SU-DHL-6 (cell line): ENCODE measurements at regions not wholly inside any gene's neighbourhood (a gene's known extent, or its start where the extent isn't known, plus 50 kb on each side); places are given as distances from the start of the nearest gene placed in this dataset.

ENCODE experiments used
- H2AFZ ChIP-seq: fragments of 200-600 bp; sonication (generic); 2 replicates; pipeline ENCODE4 v1.6.1; 2014; ENCODE audit warnings: low read depth, mild to moderate bottlenecking, moderate library complexity, mixed read lengths, antibody characterized with exemption, low read length; ENCODE audit not compliant: severe bottlenecking
- H3F3A ChIP-seq: fragments of 200-600 bp; shearing (Covaris generic); 2 replicates; pipeline ENCODE4 v1.6.0; 2016; ENCODE audit warnings: antibody characterized with exemption, mild to moderate bottlenecking; ENCODE audit not compliant: insufficient read depth
- H3K27ac ChIP-seq: fragments of 200-600 bp; sonication (generic); 2 replicates; pipeline ENCODE4 v1.5.1; 2016; ENCODE audit warnings: low read depth, mild to moderate bottlenecking, low read length, moderate library complexity, mixed read lengths
- H3K27me3 ChIP-seq: fragments of 200-600 bp; sonication (generic), shearing (Covaris generic); 2 replicates; pipeline ENCODE4 v1.6.0; 2014; ENCODE audit warnings: mild to moderate bottlenecking, low read length
- H3K36me3 ChIP-seq: fragments of 200-600 bp; sonication (generic); 2 replicates; pipeline ENCODE4 v1.6.1; 2014; ENCODE audit warnings: mild to moderate bottlenecking, low read length, mixed read lengths
- H3K4me2 ChIP-seq: fragments of 300-600, 200-600 bp; shearing (Covaris generic), sonication (generic); 2 replicates; pipeline ENCODE4 v1.6.0; 2014; ENCODE audit warnings: low read length, low read depth, mild to moderate bottlenecking; ENCODE audit not compliant: poor library complexity, severe bottlenecking
- H3K4me3 ChIP-seq: fragments of 200-600 bp; sonication (generic); 2 replicates; pipeline ENCODE4 v1.5.1; 2014; ENCODE audit warnings: antibody characterized with exemption, low read length, mild to moderate bottlenecking, mixed read lengths; ENCODE audit not compliant: insufficient read depth, poor library complexity, severe bottlenecking
- H3K79me2 ChIP-seq: fragments of 200-600 bp; sonication (generic); 2 replicates; pipeline ENCODE4 v1.6.1; 2014; ENCODE audit warnings: mild to moderate bottlenecking, low read length, moderate library complexity; ENCODE audit not compliant: insufficient read depth
- H3K9ac ChIP-seq: fragments of 200-600 bp; sonication (generic); 2 replicates; pipeline ENCODE4 v1.7.0; 2014; ENCODE audit warnings: mild to moderate bottlenecking, low read length
- H3K9me2 ChIP-seq: fragments of 200-600 bp; sonication (generic); replicated peaks from 2 replicates; pipeline ENCODE4 v1.6.1; 2014; ENCODE audit warnings: low read length; ENCODE audit not compliant: insufficient read depth
- H3K9me3 ChIP-seq: fragments of 200-600 bp; sonication (generic); 2 replicates; pipeline ENCODE4 v1.6.1; 2014; ENCODE audit warnings: low read length, mixed read lengths; ENCODE audit not compliant: insufficient read depth
- H4K20me1 ChIP-seq: fragments of 200-600 bp; sonication (generic); 2 replicates; pipeline ENCODE4 v1.6.1; 2014; ENCODE audit warnings: low read depth, mild to moderate bottlenecking, antibody characterized with exemption, low read length, moderate library complexity, mixed read lengths
- CTCF ChIP-seq: fragments of 200-600 bp; sonication (generic); IDR thresholded peaks from one replicate; pipeline ENCODE4 v1.5.1; 2017; ENCODE audit warnings: antibody characterized with exemption, mild to moderate bottlenecking, low read length, moderate library complexity; ENCODE audit not compliant: insufficient read depth, poor library complexity, severe bottlenecking
- EZH2phosphoT487 ChIP-seq: fragments of 200-600 bp; sonication (generic), shearing (Covaris generic); conservative IDR thresholded peaks from 2 replicates; pipeline ENCODE4 v1.6.1; 2018; ENCODE audit warnings: mild to moderate bottlenecking, antibody characterized with exemption, low read length, moderate library complexity, mixed read lengths

- no peak overlapping the region for H3K27ac ChIP-seq
- H3K4me3 ChIP-seq: no peak overlapping the region
- H3K36me3 ChIP-seq: no peaks in the 10 kb centered on the region
- no peaks in the 10 kb centered on the region for H3K27me3 ChIP-seq
- no peak overlapping the region for H2AFZ ChIP-seq
- H3K9me3 ChIP-seq: no peaks in the 10 kb centered on the region
- H3K9me2 ChIP-seq: no peaks in the 10 kb centered on the region
- no peaks in the 10 kb centered on the region for H3K79me2 ChIP-seq
- no peak overlapping the region for H3K9ac ChIP-seq
- TF ChIP-seq EZH2phosphoT487 (no peak), CTCF (no peak)
- no peaks in the 10 kb centered on the region for H3F3A ChIP-seq
- no peaks in the 10 kb centered on the region for H4K20me1 ChIP-seq
- H3K4me2 ChIP-seq: no peak overlapping the region
These were observed 391.0 kb upstream of the PTPRD start for GRCh38 chr9:11003836-11004235.

GRCh38 chr9:11011696-11012095 is 398.9 kb upstream of the PTPRD start:
- Histone ChIP-seq H3K4me2 (no peak overlapping the region), H3K79me2 (no peaks in the 10 kb centered on the region), H3K9ac (no peak overlapping the region), H3K9me2 (0 out of 2 replicates have a peak, but pooled peaks cover 3% of the 10 kb centered on the region), H3K27ac (no peak overlapping the region), H3K4me3 (no peak overlapping the region), H3K9me3 (no peaks in the 10 kb centered on the region), H3F3A (no peaks in the 10 kb centered on the region), H4K20me1 (no peaks in the 10 kb centered on the region), H3K27me3 (no peaks in the 10 kb centered on the region), H2AFZ (no peak overlapping the region), H3K36me3 (no peaks in the 10 kb centered on the region)
- no peak for TF ChIP-seq EZH2phosphoT487
- no peak for TF ChIP-seq CTCF

GRCh38 chr9:11016081-11016480 is 403.3 kb upstream of the PTPRD start:
- Histone ChIP-seq H3F3A (no peaks in the 10 kb centered on the region), H3K9me2 (0 out of 2 replicates have a peak, but pooled peaks cover 3% of the 10 kb centered on the region), H3K9ac (no peak overlapping the region), H3K36me3 (no peaks in the 10 kb centered on the region), H3K27me3 (no peaks in the 10 kb centered on the region), H3K4me2 (no peak overlapping the region), H3K79me2 (no peaks in the 10 kb centered on the region), H3K9me3 (no peaks in the 10 kb centered on the region), H2AFZ (no peak overlapping the region), H4K20me1 (no peaks in the 10 kb centered on the region), H3K27ac (no peak overlapping the region), H3K4me3 (no peak overlapping the region)
- TF ChIP-seq EZH2phosphoT487 (no peak), CTCF (no peak)
